ENCODE measurements at regions not wholly inside any gene's neighbourhood (a gene's known extent, or its start where the extent isn't known, plus 50 kb on each side); places are given as distances from the start of the nearest gene placed in this dataset.

DNA sequence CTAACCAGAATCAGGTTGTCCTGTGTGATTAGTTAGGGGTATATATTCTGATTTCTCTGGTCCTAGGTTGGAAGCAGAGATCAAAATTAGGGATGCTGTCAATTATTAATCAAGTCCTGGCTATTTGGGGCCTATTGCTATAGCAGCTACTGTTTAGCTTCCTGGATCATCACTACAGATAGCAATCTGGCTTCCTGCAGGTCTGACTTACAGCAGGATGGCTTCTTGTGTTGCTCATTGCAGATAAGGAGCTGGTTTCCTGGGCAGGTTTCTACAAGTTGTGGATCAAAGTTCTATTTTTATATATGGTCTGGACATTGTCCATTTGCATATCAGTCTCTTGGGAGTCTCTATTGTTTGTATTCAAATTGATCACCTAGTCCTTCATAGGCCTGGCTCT is 57.7 kb upstream of the C4orf54 start:
- intact Hi-C loops (cut with DNase I), result no loop called here
- H3K27me3 ChIP-seq, result no peaks in the 10 kb centered on the region
- ATAC-seq (peak in 1 of 4 donors; percentile 37), DNase-seq (no peak)
- no peaks in the 10 kb centered on the region for H3K36me3 ChIP-seq
- peaks cover 0 to 11% (median under 1%) of the 10 kb centered on the region in 12 donors for H3K4me1 ChIP-seq
- H3K27ac ChIP-seq, result peak overlapping the region in 3 of 12 donors; percentile 8 to 36 (median 33)
- no peak overlapping the region for H3K4me3 ChIP-seq
- no peaks in the 10 kb centered on the region for H3K9me3 ChIP-seq
- TF ChIP-seq, protein P1, sequence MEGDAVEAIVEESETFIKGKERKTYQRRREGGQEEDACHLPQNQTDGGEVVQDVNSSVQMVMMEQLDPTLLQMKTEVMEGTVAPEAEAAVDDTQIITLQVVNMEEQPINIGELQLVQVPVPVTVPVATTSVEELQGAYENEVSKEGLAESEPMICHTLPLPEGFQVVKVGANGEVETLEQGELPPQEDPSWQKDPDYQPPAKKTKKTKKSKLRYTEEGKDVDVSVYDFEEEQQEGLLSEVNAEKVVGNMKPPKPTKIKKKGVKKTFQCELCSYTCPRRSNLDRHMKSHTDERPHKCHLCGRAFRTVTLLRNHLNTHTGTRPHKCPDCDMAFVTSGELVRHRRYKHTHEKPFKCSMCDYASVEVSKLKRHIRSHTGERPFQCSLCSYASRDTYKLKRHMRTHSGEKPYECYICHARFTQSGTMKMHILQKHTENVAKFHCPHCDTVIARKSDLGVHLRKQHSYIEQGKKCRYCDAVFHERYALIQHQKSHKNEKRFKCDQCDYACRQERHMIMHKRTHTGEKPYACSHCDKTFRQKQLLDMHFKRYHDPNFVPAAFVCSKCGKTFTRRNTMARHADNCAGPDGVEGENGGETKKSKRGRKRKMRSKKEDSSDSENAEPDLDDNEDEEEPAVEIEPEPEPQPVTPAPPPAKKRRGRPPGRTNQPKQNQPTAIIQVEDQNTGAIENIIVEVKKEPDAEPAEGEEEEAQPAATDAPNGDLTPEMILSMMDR (IDR thresholded peaks at IDR 0.05), result no peak

DNA sequence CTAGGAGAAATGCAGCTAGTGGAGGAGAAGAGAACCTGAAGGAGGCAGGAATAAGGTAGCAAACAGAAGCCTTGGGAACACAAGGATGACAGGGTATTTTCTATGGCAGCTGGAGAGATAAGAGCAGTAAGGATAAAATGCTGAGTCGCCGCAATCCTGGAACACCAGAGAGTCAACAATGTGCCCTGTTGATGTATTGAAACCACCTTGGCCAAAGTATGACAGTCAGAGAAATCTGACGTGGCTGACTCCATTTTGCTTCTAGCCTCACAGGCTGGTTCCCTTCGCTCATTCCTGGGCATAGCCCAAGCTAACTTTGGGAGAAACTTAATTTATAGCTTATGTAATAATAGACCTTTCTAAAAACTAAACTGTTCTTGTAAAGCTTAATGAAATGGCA is 56.6 kb upstream of the C4orf54 start:
- TF ChIP-seq, protein P1 (IDR thresholded peaks at IDR 0.05), result no peak
- no peak for TF ChIP-seq POLR2A (IDR thresholded peaks at IDR 0.05)
- no peaks in the 10 kb centered on the region for H3K9me3 ChIP-seq
- H3K36me3 ChIP-seq, result no peaks in the 10 kb centered on the region
- intact Hi-C loops (cut with DNase I), result no loop called here
- no peaks in the 10 kb centered on the region for H3K27me3 ChIP-seq
- WGBS, 4 donors, result 86 to 92% (median 89%) methylated on average over 4 of the region's 4 CpGs
- ATAC-seq (no peak), DNase-seq (no peak)
- no peak overlapping the region for H3K27ac ChIP-seq
- no peak overlapping the region for H3K4me3 ChIP-seq
- H3K4me1 ChIP-seq, result peaks cover 0 to 11% (median 0%) of the 10 kb centered on the region in 12 donors

DNA sequence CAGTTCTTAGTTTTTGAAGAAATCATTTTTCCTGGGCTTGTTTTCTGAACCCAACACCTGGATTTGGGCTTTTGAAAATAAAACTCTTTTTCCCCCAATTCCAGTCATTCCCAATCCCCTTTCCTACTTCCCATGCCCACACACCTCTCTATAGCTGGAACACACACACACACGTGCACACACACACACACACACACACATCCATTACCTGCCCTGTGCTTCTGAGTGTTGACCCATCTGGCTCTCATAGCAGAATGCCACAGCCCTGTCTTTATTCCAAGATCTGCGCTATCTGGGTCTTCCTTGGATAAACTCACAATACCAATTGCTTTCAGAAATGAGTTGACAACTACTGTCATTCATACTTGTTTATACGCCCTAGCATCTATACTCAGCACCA is 54.9 kb upstream of the C4orf54 start:
- Histone ChIP-seq H3K27me3 (no peaks in the 10 kb centered on the region), H3K4me3 (no peak overlapping the region), H3K36me3 (no peaks in the 10 kb centered on the region), H3K9me3 (no peaks in the 10 kb centered on the region), H3K4me1 (peaks cover 0 to 11% (median 0%) of the 10 kb centered on the region in 12 donors), H3K27ac (no peak overlapping the region)
- TF ChIP-seq POLR2A (IDR thresholded peaks at IDR 0.05), result no peak
- TF ChIP-seq, protein P1 (IDR thresholded peaks at IDR 0.05), result no peak
- ATAC-seq (no peak), DNase-seq (no peak)
- intact Hi-C loops (cut with DNase I), result no loop called here
- 74 to 87% (median 87%) methylated on average over 3 of the region's 3 CpGs for WGBS, 4 donors

DNA sequence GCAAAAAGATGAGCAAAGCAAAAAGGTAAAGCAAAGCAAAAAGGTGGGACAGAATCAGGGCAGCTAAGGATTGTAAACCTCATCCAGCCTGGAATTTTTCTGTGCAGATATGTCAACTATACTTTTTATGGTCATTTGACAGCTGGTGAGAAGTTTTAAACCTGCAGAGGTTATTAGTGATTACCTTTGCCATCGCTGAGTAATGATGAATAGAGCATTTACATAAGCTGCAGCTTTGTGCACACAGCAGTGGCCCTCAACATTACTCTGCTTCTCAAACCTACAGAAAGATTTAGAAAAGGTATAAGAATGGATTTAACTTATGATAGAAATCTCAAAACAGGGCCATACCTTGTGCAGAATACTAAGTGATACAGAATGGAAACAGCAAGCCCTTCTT is 54.5 kb upstream of the C4orf54 start:
- DNase-seq, result no peak
- 85 to 97% (median 92%) methylated on average over 1 of the region's 1 CpG for WGBS, 4 donors
- Histone ChIP-seq H3K4me3 (no peak overlapping the region), H3K27ac (no peak overlapping the region), H3K4me1 (peaks cover 0 to 11% (median 0%) of the 10 kb centered on the region in 12 donors), H3K36me3 (no peaks in the 10 kb centered on the region), H3K27me3 (no peaks in the 10 kb centered on the region), H3K9me3 (no peaks in the 10 kb centered on the region)
- no peak for ATAC-seq
- TF ChIP-seq POLR2A (IDR thresholded peaks at IDR 0.05), result no peak
- TF ChIP-seq, protein P1 (IDR thresholded peaks at IDR 0.05), result no peak
- intact Hi-C loops (cut with DNase I), result no loop called here
